Right cardiac atrium (tissue), 5 donors: ENCODE measurements at regions not wholly inside any gene's neighbourhood (a gene's known extent, or its start where the extent isn't known, plus 50 kb on each side); places are given as distances from the start of the nearest gene placed in this dataset.
A peak's percentile ranks its signal among the peaks of the same experiment; 100 is the strongest.

Source experiments
- ATAC-seq, 2 donors: fragments of 200-7000 bp; cut with Tn5 transposase; one replicate each; pipeline versions ENCODE4 v1.8.0 to v1.9.1; 2020; ENCODE audit warnings: moderate library complexity in 2 of 2, mild to moderate bottlenecking in 1 of 2
- DNase-seq, 3 donors: peaks; one replicate each; pipeline ENCODE4 v3.0.0-alpha.2; 2020
- H3K27ac ChIP-seq: one replicate; pipeline ENCODE4 v1.5.1; 2013; ENCODE audit warnings: mild to moderate bottlenecking, low read length, control low read depth, moderate library complexity
- H3K27me3 ChIP-seq: one replicate; pipeline ENCODE4 v1.6.1; 2013; ENCODE audit not compliant: control insufficient read depth, insufficient read depth
- H3K4me1 ChIP-seq: one replicate; pipeline ENCODE4 v1.6.1; 2013; ENCODE audit warnings: low read length; ENCODE audit not compliant: control insufficient read depth, insufficient read depth
- H3K4me3 ChIP-seq: one replicate; pipeline ENCODE4 v1.5.1; 2013; ENCODE audit warnings: low read length, control low read depth
- H3K9me3 ChIP-seq: one replicate; pipeline ENCODE4 v1.6.1; 2013; ENCODE audit warnings: low read length; ENCODE audit not compliant: control insufficient read depth
- WGBS: extraction: QIAGEN DNeasy Blood & Tissue Kit; methylation state at CpG from one replicate; pipeline ENCODE4 v1.1.7; 2013; 5-methylcytosine and 5-hydroxymethylcytosine counted together
- intact Hi-C, 4 donors: fragments of 100-400 bp; cut with DNase I; formaldehyde crosslinking; loops; one replicate each; pipeline versions ENCODE4 v1.11.0 to v1.14.0; 2022 to 2023
- donor health status: healthy with polysubstance abuse.
- donor health status: DM: no; HTN: yes; CAD: no.
- donor health status: DM: no; HTN: no; CAD: no.
- donor health status: DM: no; HTN: yes; CAD: no; lungs with severe emphysema.
- donor health status: DM: yes; HTN: yes; CAD: no.

GRCh38 chr3:31186041-31186440 lies 291.6 kb upstream of the GADL1 start:
- no peak overlapping the region for H3K4me3 ChIP-seq
- ATAC-seq (no peak), DNase-seq (no peak)

GRCh38 chr3:31187380-31187779 lies 292.9 kb upstream of the GADL1 start:
- Histone ChIP-seq H3K27me3 (no peaks in the 10 kb centered on the region), H3K27ac (no peak overlapping the region), H3K4me1 (peaks cover 2% of the 10 kb centered on the region), H3K4me3 (no peak overlapping the region), H3K9me3 (no peaks in the 10 kb centered on the region)
- ATAC-seq (no peak), DNase-seq (no peak)
- 82% methylated on average over 1 of the region's 1 CpG for WGBS
- intact Hi-C loops, result no loop called here

More at GRCh38 chr3:31186041-31186440, 291.6 kb upstream of the GADL1 start:
- Histone ChIP-seq H3K4me1 (peaks cover 2% of the 10 kb centered on the region), H3K9me3 (no peaks in the 10 kb centered on the region), H3K27me3 (no peaks in the 10 kb centered on the region), H3K27ac (no peak overlapping the region)
- intact Hi-C loops, result no loop called here
- WGBS, result 75% methylated on average over 4 of the region's 4 CpGs

GRCh38 chr3:31188112-31188511 lies 293.7 kb upstream of the GADL1 start:
- H3K4me1 ChIP-seq, result peaks cover 2% of the 10 kb centered on the region
- intact Hi-C loops, result no loop called here
- peak; percentile 50 to 85 (median 53) for DNase-seq
- WGBS, result 59% methylated on average over 6 of the region's 6 CpGs
- H3K4me3 ChIP-seq, result no peak overlapping the region
- H3K9me3 ChIP-seq, result no peaks in the 10 kb centered on the region
- H3K27me3 ChIP-seq, result no peaks in the 10 kb centered on the region
- peak; percentile 48 to 88 for ATAC-seq
- H3K27ac ChIP-seq, result no peak overlapping the region

GRCh38 chr3:31189330-31189729 lies 294.9 kb upstream of the GADL1 start:
- Histone ChIP-seq H3K4me3 (no peak overlapping the region), H3K27ac (no peak overlapping the region), H3K27me3 (no peaks in the 10 kb centered on the region), H3K9me3 (no peaks in the 10 kb centered on the region), H3K4me1 (peaks cover 2% of the 10 kb centered on the region)
- intact Hi-C loops, result no loop called here
- ATAC-seq, result no peak
- 55% methylated on average over 1 of the region's 1 CpG for WGBS
- no peak for DNase-seq

GRCh38 chr3:31189971-31190370 lies 295.5 kb upstream of the GADL1 start:
- DNase-seq, result no peak
- no peaks in the 10 kb centered on the region for H3K27me3 ChIP-seq
- no peak overlapping the region for H3K4me3 ChIP-seq
- ATAC-seq, result no peak
- H3K4me1 ChIP-seq, result peaks cover 2% of the 10 kb centered on the region
- intact Hi-C loops, result no loop called here
- no peaks in the 10 kb centered on the region for H3K9me3 ChIP-seq
- H3K27ac ChIP-seq, result no peak overlapping the region

GRCh38 chr3:31191354-31191753 lies 296.9 kb upstream of the GADL1 start:
- DNase-seq, result no peak
- 51% methylated on average over 6 of the region's 6 CpGs for WGBS
- no peak for ATAC-seq
- no peak overlapping the region for H3K4me3 ChIP-seq
- H3K9me3 ChIP-seq, result no peaks in the 10 kb centered on the region
- no peak overlapping the region for H3K27ac ChIP-seq
- H3K27me3 ChIP-seq, result no peaks in the 10 kb centered on the region
- intact Hi-C loops, result no loop called here
- H3K4me1 ChIP-seq, result peaks cover 2% of the 10 kb centered on the region

GRCh38 chr3:31193429-31193828 lies 299.0 kb upstream of the GADL1 start:
- Histone ChIP-seq H3K27ac (no peak overlapping the region), H3K4me3 (no peak overlapping the region), H3K27me3 (no peaks in the 10 kb centered on the region), H3K9me3 (no peaks in the 10 kb centered on the region), H3K4me1 (no peaks in the 10 kb centered on the region)
- ATAC-seq, result no peak
- intact Hi-C loops, result no loop called here
- no peak for DNase-seq
- WGBS, result 77% methylated on average over 2 of the region's 2 CpGs

GRCh38 chr3:31193871-31194270 lies 299.4 kb upstream of the GADL1 start:
- no peak overlapping the region for H3K4me3 ChIP-seq
- H3K27ac ChIP-seq, result no peak overlapping the region
- no peaks in the 10 kb centered on the region for H3K9me3 ChIP-seq
- no peaks in the 10 kb centered on the region for H3K27me3 ChIP-seq
- intact Hi-C loops, result no loop called here
- DNase-seq (no peak), ATAC-seq (no peak)
- 95% methylated on average over 1 of the region's 1 CpG for WGBS
- H3K4me1 ChIP-seq, result no peaks in the 10 kb centered on the region

GRCh38 chr3:31196261-31196660 lies 301.8 kb upstream of the GADL1 start:
- H3K4me3 ChIP-seq, result no peak overlapping the region
- ATAC-seq (no peak), DNase-seq (no peak)
- H3K27ac ChIP-seq, result no peak overlapping the region
- no peaks in the 10 kb centered on the region for H3K9me3 ChIP-seq
- intact Hi-C loops, result no loop called here
- no peaks in the 10 kb centered on the region for H3K27me3 ChIP-seq
- no peaks in the 10 kb centered on the region for H3K4me1 ChIP-seq

- no peaks in the 10 kb centered on the region for H3K9me3 ChIP-seq
- intact Hi-C loops, result no loop called here
- ATAC-seq (peak; percentile 57 to 82), DNase-seq (peak; percentile 40 to 82 (median 73))
- 41% methylated on average over 7 of the region's 7 CpGs for WGBS
- H3K4me1 ChIP-seq, result no peaks in the 10 kb centered on the region
- no peak overlapping the region for H3K27ac ChIP-seq
- no peak overlapping the region for H3K4me3 ChIP-seq
- H3K27me3 ChIP-seq, result no peaks in the 10 kb centered on the region
Measured at GRCh38 chr3:31196881-31197364, 302.5 kb upstream of the GADL1 start.

- Histone ChIP-seq H3K4me3 (no peak overlapping the region), H3K27ac (no peak overlapping the region), H3K27me3 (no peaks in the 10 kb centered on the region), H3K9me3 (no peaks in the 10 kb centered on the region), H3K4me1 (no peaks in the 10 kb centered on the region)
- no peak for DNase-seq
- ATAC-seq, result no peak
- intact Hi-C loops, result no loop called here
- WGBS, result 93% methylated on average over 2 of the region's 2 CpGs
Measured at GRCh38 chr3:31197941-31198340, 303.5 kb upstream of the GADL1 start.

- Histone ChIP-seq H3K4me1 (no peaks in the 10 kb centered on the region), H3K27ac (no peak overlapping the region), H3K4me3 (no peak overlapping the region), H3K27me3 (no peaks in the 10 kb centered on the region), H3K9me3 (no peaks in the 10 kb centered on the region)
- ATAC-seq (no peak), DNase-seq (no peak)
- intact Hi-C loops, result no loop called here
Measured at GRCh38 chr3:31198890-31199289, 304.4 kb upstream of the GADL1 start.
